GM12891 (cell line): ENCODE measurements at regions not wholly inside any gene's neighbourhood (a gene's known extent, or its start where the extent isn't known, plus 50 kb on each side); places are given as distances from the start of the nearest gene placed in this dataset.

Experiments used
- PAX5 ChIP-seq: IDR thresholded peaks from 2 replicates; pipeline ENCODE4 v1.6.1; 2011; ENCODE audit warnings: low read length, moderate library complexity, mild to moderate bottlenecking; ENCODE audit not compliant: insufficient read depth, severe bottlenecking
- POLR2A ChIP-seq: IDR thresholded peaks from 2 replicates; pipeline ENCODE4 v1.6.1; 2011; ENCODE audit warnings: low read depth, low read length, control low read depth
- POLR2AphosphoS5 ChIP-seq: IDR thresholded peaks from 2 replicates; pipeline ENCODE4 v1.6.1; 2011; ENCODE audit warnings: low read depth, low read length, control low read depth
- POU2F2 ChIP-seq: IDR thresholded peaks from 2 replicates; pipeline ENCODE4 v1.6.1; 2011; ENCODE audit warnings: low read depth, mild to moderate bottlenecking, control low read depth, low read length, moderate library complexity
- SPI1 ChIP-seq: IDR thresholded peaks from 2 replicates; pipeline ENCODE4 v1.6.1; 2011; ENCODE audit warnings: low read depth, low read length, control low read depth
- TAF1 ChIP-seq: IDR thresholded peaks from 2 replicates; pipeline ENCODE4 v1.6.1; 2011; ENCODE audit warnings: low read depth, low read length, control low read depth

DNA sequence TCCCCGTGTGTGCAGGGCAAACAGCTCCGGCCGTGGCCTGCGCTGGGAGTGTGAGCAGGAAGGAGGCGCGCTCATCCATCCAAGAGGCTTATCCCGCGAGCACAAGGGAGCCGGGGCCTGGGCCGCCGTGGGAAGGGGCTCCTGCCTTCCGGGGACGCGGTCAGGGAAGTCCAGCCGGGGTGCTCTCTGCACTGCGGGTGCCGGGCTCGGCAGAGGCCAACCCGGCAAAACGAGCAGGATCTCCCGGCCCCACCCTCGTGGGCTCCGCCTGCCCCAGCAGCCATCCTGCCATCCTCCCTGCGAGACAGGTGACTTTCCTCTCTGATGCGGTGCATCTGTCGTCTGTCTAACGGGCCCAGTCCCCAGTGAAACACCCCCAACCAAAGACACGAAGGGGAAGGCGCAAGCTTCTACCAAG lies 244.2 kb downstream of the AUH start:
- TF ChIP-seq POLR2A = no peak
- TF ChIP-seq POLR2AphosphoS5 = no peak
- no peak for TF ChIP-seq TAF1
- TF ChIP-seq PAX5 = no peak
- no peak for TF ChIP-seq SPI1
- no peak for TF ChIP-seq POU2F2
